NAMALWA (cell line): ENCODE measurements at regions not wholly inside any gene's neighbourhood (a gene's known extent, or its start where the extent isn't known, plus 50 kb on each side); places are given as distances from the start of the nearest gene placed in this dataset.
"Not testable (repeated sequence)": the region's sequence is repeated elsewhere in the genome, so short reads cannot be mapped to it uniquely, and the experiment has no call there.

ENCODE experiments used
- DNase-seq: peaks from one replicate; pipeline ENCODE4 v3.0.0-alpha.2; 2015; ENCODE audit warnings: low spot score

GRCh38 chr3:118772036-118772435 lies 262.6 kb downstream of the IGSF11 start:
- no peak for DNase-seq

GRCh38 chr3:118772547-118773011 lies 262.1 kb downstream of the IGSF11 start:
- DNase-seq, result no peak

- no peak for DNase-seq
Measured at GRCh38 chr3:118775021-118775420, 259.6 kb downstream of the IGSF11 start.

- no peak for DNase-seq
Measured at GRCh38 chr3:118778201-118778600, 256.4 kb downstream of the IGSF11 start.

- no peak for DNase-seq
Measured at GRCh38 chr3:118781232-118781631, 253.4 kb downstream of the IGSF11 start.

- DNase-seq, result no peak
Measured at GRCh38 chr3:118781839-118782238, 252.8 kb downstream of the IGSF11 start.

GRCh38 chr3:118782755-118783202 lies 251.9 kb downstream of the IGSF11 start:
- no peak for DNase-seq

- no peak for DNase-seq
Measured at GRCh38 chr3:118785415-118785814, 249.2 kb downstream of the IGSF11 start.

GRCh38 chr3:118791246-118791645 lies 243.4 kb downstream of the IGSF11 start:
- DNase-seq, result no peak

GRCh38 chr3:118792191-118792590 lies 242.5 kb downstream of the IGSF11 start:
- DNase-seq, result no peak

GRCh38 chr3:118793176-118793575 lies 241.5 kb downstream of the IGSF11 start:
- no peak for DNase-seq

GRCh38 chr3:118799303-118799702 lies 235.3 kb downstream of the IGSF11 start:
- no peak for DNase-seq

GRCh38 chr3:118801899-118802298 lies 232.7 kb downstream of the IGSF11 start:
- no peak for DNase-seq

GRCh38 chr3:118802325-118803095 lies 232.1 kb downstream of the IGSF11 start:
- DNase-seq, result no peak

GRCh38 chr3:118803096-118803476 lies 231.6 kb downstream of the IGSF11 start:
- no peak for DNase-seq

- DNase-seq, result no peak
Measured at GRCh38 chr3:118805007-118805406, 229.6 kb downstream of the IGSF11 start.

GRCh38 chr3:118806423-118806822 lies 228.2 kb downstream of the IGSF11 start:
- DNase-seq, result no peak

GRCh38 chr3:118807349-118807748 lies 227.3 kb downstream of the IGSF11 start:
- DNase-seq, result not testable (repeated sequence)

- DNase-seq, result no peak
Measured at GRCh38 chr3:118808723-118809122, 225.9 kb downstream of the IGSF11 start.

GRCh38 chr3:118809696-118810498 lies 224.7 kb downstream of the IGSF11 start:
- DNase-seq, result no peak

- no peak for DNase-seq
Measured at GRCh38 chr3:118810499-118811035, 224.1 kb downstream of the IGSF11 start.

- DNase-seq, result no peak
Measured at GRCh38 chr3:118811236-118811732, 223.4 kb downstream of the IGSF11 start.

- no peak for DNase-seq
Measured at GRCh38 chr3:118813472-118813871, 221.2 kb downstream of the IGSF11 start.
